Mononuclear cell (primary cell): ENCODE measurements at regions not wholly inside any gene's neighbourhood (a gene's known extent, or its start where the extent isn't known, plus 50 kb on each side); places are given as distances from the start of the nearest gene placed in this dataset.

Experiments
- H3K27me3 ChIP-seq: 2 replicates; pipeline ENCODE4 v1.6.0; 2011; ENCODE audit warnings: low read length, control low read depth; ENCODE audit not compliant: insufficient read depth
- H3K4me1 ChIP-seq: 2 replicates; pipeline ENCODE4 v1.5.1; 2011; ENCODE audit warnings: mild to moderate bottlenecking, low read length, control low read depth; ENCODE audit not compliant: insufficient read depth
- H3K4me3 ChIP-seq: 2 replicates; pipeline ENCODE4 v1.5.1; 2011; ENCODE audit warnings: mild to moderate bottlenecking, low read length, moderate library complexity
- H3K9me3 ChIP-seq: 2 replicates; pipeline ENCODE4 v1.5.1; 2011; ENCODE audit warnings: low read depth, mild to moderate bottlenecking, control low read depth, low read length

DNA sequence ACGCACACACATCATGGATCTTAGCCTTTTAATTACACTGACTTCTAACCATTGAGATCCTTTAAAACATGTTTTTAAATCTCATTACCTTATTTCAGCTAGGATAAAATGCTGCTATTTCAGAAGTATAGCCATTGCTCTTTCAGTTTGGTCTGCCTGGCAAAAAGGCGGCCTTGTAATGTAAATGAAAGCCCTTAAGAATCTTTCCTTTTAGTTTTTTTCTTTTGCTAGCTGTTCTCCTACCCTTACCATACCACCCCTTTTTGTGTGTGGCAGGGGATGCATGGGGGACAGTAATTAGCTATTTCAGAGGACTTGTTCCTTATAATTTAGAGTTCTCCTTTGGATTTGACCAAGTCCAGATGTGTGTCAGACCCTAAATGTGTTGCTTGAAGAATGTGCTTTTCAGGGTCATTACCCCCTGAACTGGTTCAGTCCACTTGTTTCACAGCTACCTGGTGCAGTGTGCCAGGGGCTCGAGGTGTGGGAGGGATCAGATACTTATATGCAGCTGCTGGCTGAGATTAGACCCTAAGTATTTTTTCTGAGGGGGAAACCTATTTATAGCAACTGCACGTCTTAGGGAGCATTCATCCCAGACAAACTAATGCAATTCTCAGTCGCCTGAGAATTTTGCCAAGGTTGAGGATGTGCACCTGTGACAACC lies 986.8 kb downstream of the NLGN4Y start:
- H3K9me3 ChIP-seq = no peaks in the 10 kb centered on the region
- no peaks in the 10 kb centered on the region for H3K27me3 ChIP-seq
- H3K4me3 ChIP-seq = no peak overlapping the region
- H3K4me1 ChIP-seq = no peaks in the 10 kb centered on the region

DNA sequence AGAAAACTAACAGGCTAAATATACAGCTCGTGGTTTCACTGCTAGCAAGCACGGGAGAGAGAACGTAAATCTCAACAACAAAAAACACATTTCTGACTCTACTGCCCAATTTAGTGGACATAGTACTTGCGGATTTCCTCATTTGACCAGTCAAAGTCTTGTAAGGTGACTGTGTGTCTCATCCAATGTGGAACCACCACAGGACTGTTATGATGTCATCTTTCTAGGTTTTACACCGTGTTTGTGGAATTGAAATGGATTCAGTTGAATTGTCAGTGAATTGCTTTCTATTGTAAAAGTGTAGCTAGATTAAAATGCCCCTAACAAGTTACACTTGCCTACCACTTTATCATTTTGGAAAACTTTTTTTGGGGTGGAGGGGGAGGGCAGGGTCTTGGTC lies 1010.8 kb downstream of the NLGN4Y start:
- Histone ChIP-seq H3K27me3 (no peaks in the 10 kb centered on the region), H3K4me1 (no peaks in the 10 kb centered on the region), H3K4me3 (no peak overlapping the region), H3K9me3 (no peaks in the 10 kb centered on the region)

DNA sequence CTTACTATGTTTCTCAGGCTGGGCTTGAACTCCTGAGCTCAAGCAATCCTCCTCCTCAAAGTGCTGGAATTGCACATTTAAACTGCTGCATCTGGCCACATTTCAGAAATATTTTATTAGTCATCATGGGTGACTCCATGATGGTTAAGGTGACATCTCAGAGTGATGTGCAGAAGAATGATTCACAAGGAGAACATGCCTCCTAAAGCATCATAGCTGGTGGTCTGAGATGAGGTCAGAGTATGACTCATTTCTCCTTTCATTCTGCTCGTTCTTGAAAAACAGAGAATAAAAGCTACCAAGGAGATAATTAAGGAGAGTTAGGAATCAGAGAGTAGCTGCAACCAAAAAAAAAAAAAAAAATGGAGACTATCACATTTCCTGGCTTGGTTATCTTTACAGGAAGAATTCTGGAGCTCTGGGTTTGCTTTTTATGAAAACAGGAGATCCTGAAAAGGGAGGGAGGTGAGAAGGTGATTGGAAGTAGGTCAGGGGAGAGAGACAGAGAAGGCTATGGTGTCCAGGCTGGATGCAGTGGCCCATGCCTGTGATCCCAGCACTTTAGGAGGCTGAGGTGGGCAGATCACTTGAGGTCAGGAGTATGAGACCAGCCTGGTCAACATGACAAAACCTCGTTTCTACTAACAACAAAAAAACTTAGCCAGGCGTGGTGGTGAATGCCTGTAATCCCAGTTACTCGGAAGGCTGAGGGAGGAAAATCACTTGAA lies 1011.6 kb downstream of the NLGN4Y start:
- no peaks in the 10 kb centered on the region for H3K9me3 ChIP-seq
- no peak overlapping the region for H3K4me3 ChIP-seq
- H3K27me3 ChIP-seq = no peaks in the 10 kb centered on the region
- no peaks in the 10 kb centered on the region for H3K4me1 ChIP-seq

DNA sequence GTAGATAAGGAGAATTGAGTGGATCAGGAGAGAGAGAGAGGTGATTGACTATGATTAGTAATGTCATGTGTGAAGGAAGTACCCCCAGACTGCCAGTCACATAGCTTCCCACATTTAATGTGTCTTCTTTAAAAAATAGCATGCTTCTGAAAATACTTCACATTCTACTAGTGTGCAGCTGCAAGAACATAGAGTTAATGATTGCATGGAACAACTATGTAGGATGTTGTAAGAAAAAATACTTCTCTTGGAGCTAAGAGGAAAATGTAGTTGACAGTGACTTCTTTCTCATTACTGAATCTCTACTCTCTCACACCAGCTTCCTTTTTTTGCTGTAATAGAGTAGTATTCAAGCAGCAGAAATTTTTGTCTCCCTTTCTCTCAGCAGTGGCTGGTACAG lies 1016.2 kb downstream of the NLGN4Y start:
- H3K27me3 ChIP-seq = no peaks in the 10 kb centered on the region
- H3K9me3 ChIP-seq = no peaks in the 10 kb centered on the region
- no peaks in the 10 kb centered on the region for H3K4me1 ChIP-seq
- H3K4me3 ChIP-seq = no peak overlapping the region

DNA sequence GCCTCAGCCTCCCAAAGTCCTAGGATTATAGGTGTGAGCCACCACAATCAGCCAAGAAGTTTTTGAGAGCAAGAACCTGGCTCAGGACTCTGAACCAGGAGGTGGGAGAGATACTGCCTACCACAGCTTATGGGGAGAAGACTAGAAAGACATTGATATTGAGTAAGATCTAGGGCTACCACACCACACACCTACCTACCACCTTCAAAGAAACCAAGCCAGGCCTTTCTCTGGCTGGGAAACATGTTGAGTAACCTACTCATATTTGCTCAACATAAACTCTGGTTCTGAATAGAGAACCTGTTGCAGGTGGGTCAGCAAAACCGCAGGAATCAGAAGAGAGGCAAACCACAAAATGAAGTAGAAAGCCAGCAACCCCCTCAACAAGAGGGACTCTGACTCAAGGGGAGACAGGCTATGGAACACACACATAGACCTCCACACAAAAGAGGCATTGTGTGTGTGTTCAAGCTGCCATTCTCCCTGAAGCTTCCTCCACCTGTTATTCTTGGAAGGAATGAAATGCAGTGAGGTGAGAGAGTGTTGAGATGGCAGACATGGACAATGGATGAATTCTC lies 1021.9 kb downstream of the NLGN4Y start:
- no peaks in the 10 kb centered on the region for H3K9me3 ChIP-seq
- H3K27me3 ChIP-seq = no peaks in the 10 kb centered on the region
- no peak overlapping the region for H3K4me3 ChIP-seq
- H3K4me1 ChIP-seq = no peaks in the 10 kb centered on the region

DNA sequence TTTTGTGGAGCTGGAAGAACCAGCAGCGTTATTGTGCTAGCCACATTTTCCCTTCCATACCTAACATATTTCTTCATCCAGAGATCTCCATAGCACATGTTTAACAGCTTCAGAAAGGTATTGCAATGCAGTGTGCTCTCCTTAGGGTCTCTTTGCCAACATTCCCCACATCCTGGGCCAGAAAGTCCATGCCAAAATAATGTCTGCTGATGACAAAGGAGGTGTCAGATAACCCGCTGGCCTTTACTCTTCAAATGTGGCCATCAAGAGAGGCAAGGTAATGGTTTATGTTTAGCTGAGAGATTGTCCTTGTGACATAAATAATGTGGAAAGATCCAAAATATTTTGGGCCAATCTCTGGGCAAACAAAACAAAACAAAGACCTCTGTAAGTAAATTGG lies 1027.7 kb downstream of the NLGN4Y start:
- H3K4me1 ChIP-seq = no peaks in the 10 kb centered on the region
- no peaks in the 10 kb centered on the region for H3K9me3 ChIP-seq
- H3K27me3 ChIP-seq = no peaks in the 10 kb centered on the region
- H3K4me3 ChIP-seq = no peak overlapping the region

DNA sequence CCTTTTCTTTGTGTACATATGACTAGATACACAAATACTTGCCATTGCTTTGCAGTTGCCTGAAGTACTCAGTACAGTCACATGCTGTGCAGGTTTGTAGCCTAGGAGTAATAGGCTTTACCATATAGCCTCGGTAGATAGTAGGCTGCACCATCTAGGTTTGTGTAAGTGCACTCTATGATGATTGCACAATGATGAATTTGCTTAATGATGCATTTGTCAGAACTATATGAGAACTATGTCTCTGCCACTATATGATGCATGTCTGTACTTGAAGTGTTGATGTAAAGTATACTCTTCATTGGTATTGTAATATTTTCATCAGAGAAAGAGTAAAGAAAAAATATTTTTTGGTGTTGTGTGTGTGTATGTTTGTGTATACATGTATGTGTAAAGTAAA lies 1030.7 kb downstream of the NLGN4Y start:
- no peaks in the 10 kb centered on the region for H3K9me3 ChIP-seq
- H3K4me3 ChIP-seq = no peak overlapping the region
- H3K27me3 ChIP-seq = no peaks in the 10 kb centered on the region
- H3K4me1 ChIP-seq = no peaks in the 10 kb centered on the region

DNA sequence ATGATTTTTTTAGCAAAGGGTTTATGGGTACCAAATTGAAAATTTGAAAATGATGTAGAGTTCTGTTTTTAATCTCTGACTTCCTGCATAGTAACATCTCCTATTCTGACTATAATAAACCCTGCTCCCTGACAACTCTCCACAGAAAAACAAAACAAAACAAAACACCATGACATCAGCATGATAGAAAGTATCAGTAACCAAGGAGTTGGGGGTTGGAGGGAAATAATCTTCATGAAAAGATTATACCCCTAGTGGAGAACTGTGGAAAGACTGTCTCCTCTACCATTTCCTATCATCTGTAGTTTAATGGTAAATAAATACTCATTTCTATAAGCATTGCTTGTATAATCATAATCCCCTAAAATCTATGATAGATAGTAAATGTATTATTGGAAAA lies 1034.8 kb downstream of the NLGN4Y start:
- Histone ChIP-seq H3K4me3 (no peak overlapping the region), H3K9me3 (no peaks in the 10 kb centered on the region), H3K27me3 (no peaks in the 10 kb centered on the region), H3K4me1 (no peaks in the 10 kb centered on the region)

DNA sequence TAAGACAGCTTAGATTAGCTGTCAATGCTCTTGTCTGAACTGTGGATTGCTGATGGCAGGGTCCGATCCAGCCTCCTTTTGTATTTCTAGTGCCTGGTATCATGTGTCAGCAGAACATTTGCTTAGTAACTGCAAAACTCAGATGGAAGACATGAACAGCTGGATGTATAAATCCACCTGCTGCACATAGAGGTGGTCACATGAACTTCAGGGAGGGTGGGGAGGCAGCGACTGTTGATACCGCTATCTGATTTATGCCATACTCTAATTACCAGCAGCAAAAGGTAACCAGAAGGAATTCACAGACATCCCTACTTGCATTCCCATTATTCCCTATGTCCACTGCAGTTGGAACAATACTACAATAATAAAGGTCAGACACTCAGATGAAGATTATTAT lies 1036.5 kb downstream of the NLGN4Y start:
- Histone ChIP-seq H3K27me3 (no peaks in the 10 kb centered on the region), H3K4me1 (no peaks in the 10 kb centered on the region), H3K9me3 (no peaks in the 10 kb centered on the region), H3K4me3 (no peak overlapping the region)

DNA sequence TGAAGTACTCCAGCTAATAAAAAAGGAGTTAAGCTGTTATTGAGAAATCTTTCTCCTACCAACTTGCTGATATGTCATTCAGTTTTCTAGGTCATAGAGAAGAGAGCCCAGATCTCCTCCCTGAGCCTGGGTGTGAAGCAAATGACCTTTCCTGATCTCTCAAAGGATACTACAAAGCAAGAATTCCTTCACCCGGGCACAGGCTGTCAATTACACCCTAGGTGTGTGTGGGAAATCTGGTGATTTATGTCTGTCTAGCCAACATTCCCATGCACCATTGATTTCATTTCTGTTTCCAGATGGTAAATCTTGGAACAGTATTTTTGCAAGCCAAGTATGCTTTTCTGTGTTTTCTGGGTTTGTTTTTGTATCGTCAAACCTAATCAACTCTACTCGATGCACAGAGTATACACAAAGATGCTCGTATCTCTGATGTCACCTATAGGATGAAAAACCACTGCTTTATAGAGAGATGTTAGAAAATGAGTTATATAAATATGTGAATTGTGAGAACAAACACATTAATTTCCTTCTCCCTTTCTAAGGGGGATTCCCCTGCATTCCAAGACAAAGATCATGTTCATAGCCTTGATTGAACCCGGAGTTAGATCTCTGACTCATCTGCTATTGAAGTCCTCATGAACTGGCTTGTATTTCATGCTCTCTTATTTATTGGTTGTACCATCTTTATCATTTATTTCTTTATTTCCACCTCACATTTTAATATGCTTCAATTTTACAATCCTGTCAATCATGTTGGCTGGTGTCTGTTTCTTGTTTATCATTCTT lies 1037.4 kb downstream of the NLGN4Y start:
- no peak overlapping the region for H3K4me3 ChIP-seq
- H3K9me3 ChIP-seq = no peaks in the 10 kb centered on the region
- H3K27me3 ChIP-seq = no peaks in the 10 kb centered on the region
- H3K4me1 ChIP-seq = no peaks in the 10 kb centered on the region

DNA sequence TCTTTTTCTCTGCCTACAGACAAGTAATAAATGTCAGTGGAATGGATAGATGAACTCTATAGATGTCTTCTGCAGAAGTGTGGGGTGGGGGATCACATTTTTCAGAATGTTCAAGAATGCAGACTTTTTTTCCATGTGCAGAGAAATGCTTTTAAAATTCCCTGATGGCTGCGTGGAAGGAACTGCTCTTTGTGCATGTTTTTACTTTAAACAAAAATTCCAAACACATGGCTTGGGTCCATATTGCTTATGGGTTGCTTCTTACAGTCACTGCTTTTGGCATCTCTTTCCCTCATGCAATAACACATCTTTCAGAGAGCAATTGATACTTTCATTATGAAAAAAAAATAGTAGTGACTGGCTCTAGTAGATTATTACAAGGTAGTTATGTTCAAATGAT lies 1053.6 kb downstream of the NLGN4Y start:
- H3K9me3 ChIP-seq = no peaks in the 10 kb centered on the region
- H3K27me3 ChIP-seq = no peaks in the 10 kb centered on the region
- H3K4me3 ChIP-seq = no peak overlapping the region
- no peaks in the 10 kb centered on the region for H3K4me1 ChIP-seq

DNA sequence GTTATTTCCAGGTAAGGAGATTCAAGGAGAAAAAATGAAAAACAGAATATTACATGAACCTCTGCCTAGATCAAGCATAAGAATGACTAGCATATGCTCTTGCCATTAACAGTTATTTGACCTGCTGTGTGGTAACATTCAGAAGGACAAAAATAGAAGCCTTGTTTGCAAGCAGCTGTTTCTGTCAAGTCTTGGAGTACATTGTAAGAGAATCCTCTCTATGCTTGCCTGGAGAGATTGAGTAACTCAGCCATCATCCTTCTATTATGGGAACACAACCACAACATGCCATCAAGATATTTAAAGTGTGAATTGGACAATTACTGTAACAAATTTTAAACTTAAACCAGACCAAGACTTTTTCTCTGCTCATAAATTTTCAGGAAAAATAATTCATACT lies 1054.4 kb downstream of the NLGN4Y start:
- H3K27me3 ChIP-seq = no peaks in the 10 kb centered on the region
- H3K9me3 ChIP-seq = no peaks in the 10 kb centered on the region
- no peak overlapping the region for H3K4me3 ChIP-seq
- H3K4me1 ChIP-seq = no peaks in the 10 kb centered on the region

DNA sequence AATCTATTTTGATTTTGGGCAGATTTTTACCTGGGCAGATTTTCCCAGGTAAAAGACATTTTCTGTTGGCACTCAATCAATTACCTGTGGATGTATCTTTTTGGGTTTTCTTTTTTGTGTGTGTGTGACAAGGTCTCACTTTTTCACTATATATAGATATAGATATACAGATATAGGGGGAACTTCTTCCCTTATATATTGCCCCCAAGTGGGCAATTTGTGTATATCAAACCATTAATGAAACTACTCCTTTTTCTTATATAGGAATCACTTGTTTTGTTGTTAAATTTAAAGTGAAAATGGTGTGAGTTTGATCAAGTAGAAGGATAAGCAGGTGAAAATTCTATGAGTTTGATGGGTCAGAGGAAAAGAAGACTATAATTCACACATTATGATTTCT lies 1054.9 kb downstream of the NLGN4Y start:
- no peaks in the 10 kb centered on the region for H3K4me1 ChIP-seq

DNA sequence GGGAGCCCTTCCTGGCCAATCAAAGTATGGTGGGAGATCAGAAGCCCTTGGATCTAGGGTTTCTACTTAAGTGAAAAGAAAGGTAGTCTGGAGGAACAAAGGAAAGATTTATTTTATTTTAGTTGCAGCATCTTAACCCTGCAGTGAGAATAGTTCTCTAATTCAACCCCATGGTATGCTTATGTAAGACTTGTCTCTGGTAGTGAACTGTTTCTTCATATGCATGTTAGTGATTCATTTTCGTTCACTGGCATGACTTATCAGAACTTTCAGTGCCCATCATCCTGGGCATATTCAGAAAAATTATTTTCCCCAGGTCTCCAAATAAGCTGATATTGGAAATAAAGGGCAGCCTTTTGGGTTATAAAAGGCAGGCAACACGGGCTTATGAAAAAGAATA lies 1058.8 kb downstream of the NLGN4Y start:
- Histone ChIP-seq H3K27me3 (no peaks in the 10 kb centered on the region), H3K9me3 (no peaks in the 10 kb centered on the region), H3K4me3 (no peak overlapping the region), H3K4me1 (no peaks in the 10 kb centered on the region)

More for the DNA sequence above, 1054.9 kb downstream of the NLGN4Y start:
- no peaks in the 10 kb centered on the region for H3K9me3 ChIP-seq
- no peak overlapping the region for H3K4me3 ChIP-seq
- H3K27me3 ChIP-seq = no peaks in the 10 kb centered on the region

DNA sequence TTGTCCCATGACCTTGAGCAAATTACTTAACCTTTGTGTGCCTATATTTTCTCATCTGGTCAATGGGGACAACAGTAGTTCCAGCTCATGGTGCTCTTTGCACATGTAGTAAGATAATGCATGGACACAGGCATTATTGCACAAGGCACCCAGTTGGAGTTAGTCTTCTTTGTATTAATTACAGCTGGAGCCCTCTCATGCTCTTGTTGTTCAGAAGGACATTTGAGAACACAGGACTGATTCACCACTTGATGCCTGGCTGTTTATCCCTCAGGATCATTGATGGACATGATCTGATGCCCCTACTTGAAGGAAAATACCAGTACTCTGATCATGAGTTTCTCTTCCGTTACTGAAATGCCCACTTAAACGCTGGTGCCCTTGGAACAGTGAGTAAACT lies 1068.6 kb downstream of the NLGN4Y start:
- Histone ChIP-seq H3K4me3 (no peak overlapping the region), H3K9me3 (no peaks in the 10 kb centered on the region), H3K4me1 (no peaks in the 10 kb centered on the region), H3K27me3 (no peaks in the 10 kb centered on the region)
